Lower lobe of right lung (tissue), 2 donors: ENCODE measurements at regions not wholly inside any gene's neighbourhood (a gene's known extent, or its start where the extent isn't known, plus 50 kb on each side); places are given as distances from the start of the nearest gene placed in this dataset.

ENCODE experiments used
- ATAC-seq, 2 donors: fragments of 200-7000 bp; cut with Tn5 transposase; one replicate each; pipeline ENCODE4 v1.9.1; 2020 to 2022; ENCODE audit warnings: mild to moderate bottlenecking in 2 of 2, moderate library complexity in 2 of 2
- DNase-seq: peaks from one replicate; pipeline ENCODE4 v3.0.0-alpha.2; 2020
- H3K27ac ChIP-seq: fragments of 200-600 bp; one replicate; pipeline ENCODE4 v1.8.0; 2022
- H3K27me3 ChIP-seq: fragments of 200-600 bp; one replicate; pipeline ENCODE4 v1.8.0; 2022; ENCODE audit warnings: low read depth
- H3K36me3 ChIP-seq: fragments of 200-600 bp; one replicate; pipeline ENCODE4 v1.8.0; 2022; ENCODE audit warnings: mild to moderate bottlenecking
- H3K4me1 ChIP-seq: fragments of 200-600 bp; one replicate; pipeline ENCODE4 v1.8.0; 2022
- H3K4me3 ChIP-seq: fragments of 200-600 bp; one replicate; pipeline ENCODE4 v1.8.0; 2022; ENCODE audit warnings: mild to moderate bottlenecking
- H3K9me3 ChIP-seq: fragments of 200-600 bp; one replicate; pipeline ENCODE4 v1.8.0; 2022
- intact Hi-C: fragments of 100-400 bp; cut with DNase I; formaldehyde crosslinking; loops from one replicate; pipeline ENCODE4 v1.11.0; 2022
- TF ChIP-seq, protein P1 (sequence below): fragments of 200-600 bp; IDR thresholded peaks from one replicate; pipeline ENCODE4 v1.8.0; 2022; ENCODE audit warnings: antibody characterized with exemption, mild to moderate bottlenecking
- donor health status: DM: no; HTN: yes; CAD: no; lungs with severe emphysema.

DNA sequence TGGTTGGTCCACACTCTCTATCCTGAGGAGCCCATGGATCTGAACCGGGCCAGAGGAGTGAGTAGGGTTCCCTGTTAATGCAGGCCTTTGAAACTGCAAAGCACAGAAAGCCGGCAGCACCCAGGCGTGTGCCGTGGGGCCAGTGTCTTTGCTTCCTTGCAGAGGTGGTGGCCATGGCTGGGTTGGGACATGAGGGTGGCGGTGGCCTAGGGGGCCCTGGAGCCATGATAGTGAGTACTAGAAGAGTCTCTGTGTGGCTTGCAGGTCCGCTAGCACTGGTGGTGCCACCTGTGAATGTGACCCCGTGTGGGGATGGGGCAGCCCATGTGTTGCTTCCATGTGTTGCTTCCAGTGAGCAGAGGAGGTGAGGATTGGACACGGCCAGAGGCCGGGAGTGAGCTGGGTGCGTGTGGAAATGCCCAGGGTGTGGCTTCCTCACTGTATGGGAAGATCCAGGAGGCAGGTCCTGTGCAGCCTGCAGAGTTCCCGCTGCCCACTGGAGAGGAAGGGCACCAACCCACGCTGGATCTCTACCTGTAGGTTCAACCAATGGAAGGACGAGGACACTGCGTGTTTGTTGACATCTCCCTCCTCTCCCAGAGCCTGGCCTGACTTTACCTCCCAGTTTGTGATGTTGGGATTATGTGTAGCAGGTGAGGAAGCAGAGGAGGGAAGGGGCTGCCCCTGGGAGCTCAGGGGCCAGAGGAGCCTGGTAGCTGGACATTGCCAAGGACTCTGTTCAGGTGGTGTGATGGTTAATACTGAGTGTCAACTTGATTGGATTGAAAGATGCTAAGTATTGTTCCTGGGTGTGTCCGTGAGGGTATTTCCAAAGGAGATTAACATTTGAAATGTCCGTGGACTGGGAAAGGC, 796.6 kb downstream of the TBC1D22A start:
- no peak overlapping the region for H3K4me3 ChIP-seq
- H3K9me3 ChIP-seq, result no peaks in the 10 kb centered on the region
- no peak for ATAC-seq
- no peak overlapping the region for H3K27ac ChIP-seq
- no peaks in the 10 kb centered on the region for H3K4me1 ChIP-seq
- intact Hi-C loops, result no loop called here
- DNase-seq, result no peak
- TF ChIP-seq, protein P1, sequence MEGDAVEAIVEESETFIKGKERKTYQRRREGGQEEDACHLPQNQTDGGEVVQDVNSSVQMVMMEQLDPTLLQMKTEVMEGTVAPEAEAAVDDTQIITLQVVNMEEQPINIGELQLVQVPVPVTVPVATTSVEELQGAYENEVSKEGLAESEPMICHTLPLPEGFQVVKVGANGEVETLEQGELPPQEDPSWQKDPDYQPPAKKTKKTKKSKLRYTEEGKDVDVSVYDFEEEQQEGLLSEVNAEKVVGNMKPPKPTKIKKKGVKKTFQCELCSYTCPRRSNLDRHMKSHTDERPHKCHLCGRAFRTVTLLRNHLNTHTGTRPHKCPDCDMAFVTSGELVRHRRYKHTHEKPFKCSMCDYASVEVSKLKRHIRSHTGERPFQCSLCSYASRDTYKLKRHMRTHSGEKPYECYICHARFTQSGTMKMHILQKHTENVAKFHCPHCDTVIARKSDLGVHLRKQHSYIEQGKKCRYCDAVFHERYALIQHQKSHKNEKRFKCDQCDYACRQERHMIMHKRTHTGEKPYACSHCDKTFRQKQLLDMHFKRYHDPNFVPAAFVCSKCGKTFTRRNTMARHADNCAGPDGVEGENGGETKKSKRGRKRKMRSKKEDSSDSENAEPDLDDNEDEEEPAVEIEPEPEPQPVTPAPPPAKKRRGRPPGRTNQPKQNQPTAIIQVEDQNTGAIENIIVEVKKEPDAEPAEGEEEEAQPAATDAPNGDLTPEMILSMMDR, result no peak
- no peaks in the 10 kb centered on the region for H3K36me3 ChIP-seq
- no peaks in the 10 kb centered on the region for H3K27me3 ChIP-seq

DNA sequence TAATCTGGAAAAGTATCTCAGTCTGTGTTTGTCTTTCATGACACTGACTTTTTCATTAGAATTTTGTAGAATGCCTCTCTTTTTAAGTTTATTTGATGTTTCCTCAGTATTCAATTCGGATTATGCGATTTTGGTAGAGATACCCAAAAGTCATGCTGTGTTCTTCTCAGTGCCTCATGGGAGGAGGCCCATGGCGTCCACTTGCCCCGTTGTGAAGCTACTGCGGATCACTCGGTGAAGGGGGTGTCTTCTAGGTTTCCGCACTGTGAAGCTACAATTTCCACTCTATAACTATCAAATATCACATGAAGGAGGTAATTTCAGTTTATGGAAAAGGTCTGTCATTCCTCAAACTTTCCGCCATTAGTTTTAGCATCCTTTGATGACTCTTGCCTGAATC, 794.0 kb downstream of the TBC1D22A start:
- no peaks in the 10 kb centered on the region for H3K36me3 ChIP-seq
- no peak for DNase-seq
- H3K27ac ChIP-seq, result no peak overlapping the region
- H3K27me3 ChIP-seq, result peaks cover 2% of the 10 kb centered on the region
- intact Hi-C loops, result no loop called here
- no peak for ATAC-seq
- TF ChIP-seq, protein P1, result no peak
- no peak overlapping the region for H3K4me3 ChIP-seq
- H3K9me3 ChIP-seq, result no peaks in the 10 kb centered on the region
- no peaks in the 10 kb centered on the region for H3K4me1 ChIP-seq

DNA sequence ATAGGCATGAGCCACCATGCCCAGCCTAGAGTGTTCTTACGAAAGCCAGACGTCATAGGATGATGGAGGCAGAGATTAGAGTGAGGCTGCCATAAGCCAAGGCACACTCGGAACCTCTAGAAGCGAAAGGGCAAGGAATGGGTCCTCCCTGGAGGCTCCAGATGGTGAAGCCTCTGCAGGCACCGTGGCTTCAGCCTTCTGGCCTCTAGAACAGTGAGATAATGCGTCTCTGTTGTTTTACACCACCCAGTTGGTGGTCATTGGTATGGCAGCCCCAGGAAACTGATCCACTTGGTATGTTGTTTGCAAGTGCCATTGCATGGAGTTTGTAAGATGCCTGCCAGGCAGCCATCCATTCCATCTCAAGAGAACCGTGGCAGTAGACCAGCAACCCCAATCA, 791.0 kb downstream of the TBC1D22A start:
- Histone ChIP-seq H3K27me3 (peaks cover 15% of the 10 kb centered on the region), H3K36me3 (no peaks in the 10 kb centered on the region), H3K9me3 (no peaks in the 10 kb centered on the region), H3K4me1 (no peaks in the 10 kb centered on the region), H3K4me3 (no peak overlapping the region), H3K27ac (no peak overlapping the region)
- intact Hi-C loops, result no loop called here
- ATAC-seq (no peak), DNase-seq (no peak)
- TF ChIP-seq, protein P1, result no peak

DNA sequence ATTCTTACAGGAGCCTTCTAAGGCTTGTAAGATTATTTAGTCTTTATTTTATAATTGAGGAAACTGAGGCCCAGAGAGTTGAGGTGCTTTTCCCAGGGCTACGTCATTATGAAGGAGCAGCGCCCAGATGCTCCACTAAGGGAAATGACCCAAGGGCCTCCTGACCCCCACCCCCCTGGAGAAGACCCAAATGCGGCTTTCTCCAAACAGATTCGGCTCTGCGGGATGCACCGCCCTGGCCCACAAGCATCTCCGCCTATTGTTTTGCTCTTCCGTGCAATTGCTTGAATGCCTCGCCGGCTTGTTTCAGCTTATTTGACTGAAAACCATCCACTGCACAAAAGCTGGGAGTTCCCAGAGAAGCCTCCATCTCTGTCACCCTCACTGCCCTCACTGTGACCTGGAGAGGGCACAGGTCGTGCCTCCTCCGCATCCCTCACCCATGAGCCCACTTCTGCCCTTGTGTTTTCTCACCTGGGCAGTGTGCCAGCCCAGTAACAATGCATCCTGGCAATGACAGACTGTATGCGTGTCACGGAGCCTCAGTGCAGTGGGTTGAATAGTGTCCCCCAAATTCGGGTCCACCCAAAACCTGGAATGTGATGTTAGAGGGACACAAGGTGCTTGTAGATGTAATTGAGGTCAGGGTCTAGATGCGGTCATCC, 790.2 kb downstream of the TBC1D22A start:
- no peak overlapping the region for H3K27ac ChIP-seq
- no peaks in the 10 kb centered on the region for H3K9me3 ChIP-seq
- DNase-seq (no peak), ATAC-seq (no peak)
- H3K27me3 ChIP-seq, result peaks cover 15% of the 10 kb centered on the region
- intact Hi-C loops, result no loop called here
- no peaks in the 10 kb centered on the region for H3K36me3 ChIP-seq
- no peaks in the 10 kb centered on the region for H3K4me1 ChIP-seq
- no peak overlapping the region for H3K4me3 ChIP-seq
- TF ChIP-seq, protein P1, result no peak

DNA sequence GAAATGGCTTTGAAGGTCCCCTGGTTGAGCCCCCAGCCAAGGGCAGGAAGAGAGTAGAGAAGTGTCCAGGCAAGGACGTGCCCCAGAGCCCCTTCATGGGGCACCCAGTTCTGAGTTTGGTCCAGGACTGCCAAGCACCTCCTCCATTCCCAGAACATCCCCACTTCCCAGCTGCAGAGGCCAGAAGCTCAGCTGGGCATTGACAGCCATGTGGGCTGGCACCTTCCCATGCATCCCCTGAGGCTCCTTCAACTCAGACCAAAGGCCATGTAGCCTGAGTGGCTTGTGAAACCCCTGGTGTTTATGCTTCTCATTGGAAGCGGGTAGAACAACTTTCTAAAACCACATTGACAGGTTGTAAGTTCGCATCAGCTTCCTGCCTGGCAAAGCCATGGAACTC, 789.6 kb downstream of the TBC1D22A start:
- no peaks in the 10 kb centered on the region for H3K36me3 ChIP-seq
- H3K27ac ChIP-seq, result no peak overlapping the region
- no peaks in the 10 kb centered on the region for H3K4me1 ChIP-seq
- peaks cover 15% of the 10 kb centered on the region for H3K27me3 ChIP-seq
- no peak for ATAC-seq
- DNase-seq, result no peak
- intact Hi-C loops, result no loop called here
- H3K4me3 ChIP-seq, result no peak overlapping the region
- TF ChIP-seq, protein P1, result no peak
- no peaks in the 10 kb centered on the region for H3K9me3 ChIP-seq
